Endothelial cell of umbilical vein (primary cell): ENCODE measurements at regions not wholly inside any gene's neighbourhood (a gene's known extent, or its start where the extent isn't known, plus 50 kb on each side); places are given as distances from the start of the nearest gene placed in this dataset.

Source experiments
- MYC ChIP-seq: IDR thresholded peaks from one replicate; pipeline ENCODE4 v1.6.1; 2011; ENCODE audit warnings: mild to moderate bottlenecking, low read depth, low read length
- POLR2A ChIP-seq: IDR thresholded peaks from 2 replicates; pipeline ENCODE4 v1.6.1; 2012; ENCODE audit warnings: low read depth, mild to moderate bottlenecking, control low read depth, low read length
- POLR2AphosphoS5 ChIP-seq: IDR thresholded peaks from 2 replicates; pipeline ENCODE4 v1.6.1; 2012; ENCODE audit warnings: low read depth, mild to moderate bottlenecking, control low read depth, low read length, moderate library complexity; ENCODE audit not compliant: insufficient read depth
- TF ChIP-seq, protein P1 (sequence below): IDR thresholded peaks from 2 replicates; pipeline ENCODE4 v1.6.1; 2011; ENCODE audit not compliant: insufficient read depth, insufficient read length
- TF ChIP-seq, protein P2 (sequence below), 2 donors: IDR thresholded peaks; 1 replicate in 1 of 2; 2 replicates in 1 of 2; pipeline ENCODE4 v1.5.1; 2011; ENCODE audit warnings: low read length in 2 of 2, mild to moderate bottlenecking in 2 of 2, moderate library complexity in 2 of 2, control low read depth in 1 of 2, inconsistent platforms in 1 of 2, low read depth in 1 of 2; ENCODE audit not compliant: insufficient read depth in 1 of 2; ENCODE audit errors: extremely low read depth in 1 of 2

DNA sequence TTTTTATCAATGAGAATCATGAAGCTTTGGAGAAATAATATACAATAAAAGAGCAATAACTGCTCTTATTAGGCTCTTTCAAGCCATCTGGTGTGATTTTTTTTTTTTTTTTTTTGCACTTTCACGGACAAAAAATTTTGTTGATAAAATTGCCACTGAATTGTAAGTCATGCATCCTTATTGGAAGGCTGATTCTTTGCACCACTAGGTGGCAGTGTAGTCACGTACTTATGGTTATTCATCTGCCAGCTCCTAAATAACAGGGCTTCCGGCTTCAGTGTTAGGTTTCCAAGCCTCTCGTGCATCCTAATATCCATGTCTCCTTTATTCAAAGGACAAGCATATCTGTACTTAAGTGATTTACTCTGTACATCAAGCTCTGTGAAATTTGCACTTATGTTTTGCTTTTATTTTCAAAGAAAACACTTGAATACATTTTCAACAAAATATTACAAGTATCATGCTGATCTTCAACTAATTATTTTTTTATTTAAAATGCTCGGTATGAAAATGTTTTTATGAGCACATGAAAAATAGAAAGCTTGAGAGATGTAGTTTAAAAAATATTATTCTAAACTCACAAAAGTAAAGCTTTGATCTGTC is 1578.3 kb upstream of the TENM3 start:
- TF ChIP-seq, protein P1, sequence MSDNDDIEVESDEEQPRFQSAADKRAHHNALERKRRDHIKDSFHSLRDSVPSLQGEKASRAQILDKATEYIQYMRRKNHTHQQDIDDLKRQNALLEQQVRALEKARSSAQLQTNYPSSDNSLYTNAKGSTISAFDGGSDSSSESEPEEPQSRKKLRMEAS: no peak
- TF ChIP-seq, protein P2, sequence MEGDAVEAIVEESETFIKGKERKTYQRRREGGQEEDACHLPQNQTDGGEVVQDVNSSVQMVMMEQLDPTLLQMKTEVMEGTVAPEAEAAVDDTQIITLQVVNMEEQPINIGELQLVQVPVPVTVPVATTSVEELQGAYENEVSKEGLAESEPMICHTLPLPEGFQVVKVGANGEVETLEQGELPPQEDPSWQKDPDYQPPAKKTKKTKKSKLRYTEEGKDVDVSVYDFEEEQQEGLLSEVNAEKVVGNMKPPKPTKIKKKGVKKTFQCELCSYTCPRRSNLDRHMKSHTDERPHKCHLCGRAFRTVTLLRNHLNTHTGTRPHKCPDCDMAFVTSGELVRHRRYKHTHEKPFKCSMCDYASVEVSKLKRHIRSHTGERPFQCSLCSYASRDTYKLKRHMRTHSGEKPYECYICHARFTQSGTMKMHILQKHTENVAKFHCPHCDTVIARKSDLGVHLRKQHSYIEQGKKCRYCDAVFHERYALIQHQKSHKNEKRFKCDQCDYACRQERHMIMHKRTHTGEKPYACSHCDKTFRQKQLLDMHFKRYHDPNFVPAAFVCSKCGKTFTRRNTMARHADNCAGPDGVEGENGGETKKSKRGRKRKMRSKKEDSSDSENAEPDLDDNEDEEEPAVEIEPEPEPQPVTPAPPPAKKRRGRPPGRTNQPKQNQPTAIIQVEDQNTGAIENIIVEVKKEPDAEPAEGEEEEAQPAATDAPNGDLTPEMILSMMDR (IDR thresholded peaks at IDR 0.05; ENCODE audit: extremely low read depth in 1 of 2, insufficient read depth in 1 of 2, low read depth in 1 of 2, low read length in 2 of 2): peak; percentile 44 to 59
- no peak for TF ChIP-seq POLR2A
- TF ChIP-seq POLR2AphosphoS5: no peak
- no peak for TF ChIP-seq MYC
